ENCODE measurements at regions not wholly inside any gene's neighbourhood (a gene's known extent, or its start where the extent isn't known, plus 50 kb on each side); places are given as distances from the start of the nearest gene placed in this dataset.

DNA sequence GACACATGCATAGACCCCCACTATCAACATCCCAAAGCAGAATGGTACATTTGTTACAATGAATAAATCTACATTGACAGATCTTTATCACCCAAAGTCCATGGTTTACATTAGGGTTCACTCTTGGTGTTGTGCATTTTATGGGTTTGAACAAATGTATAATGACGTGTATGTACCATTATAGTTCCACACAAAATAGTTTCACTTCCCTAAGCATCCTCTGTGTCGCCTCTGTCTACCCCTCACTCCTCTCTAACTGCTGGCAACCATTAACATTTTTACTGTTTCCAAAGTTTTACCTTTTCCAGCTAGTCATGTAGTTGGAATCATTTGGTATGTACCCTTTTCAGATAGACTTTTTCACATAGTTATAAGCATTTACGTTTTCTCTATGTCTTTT is 69.5 kb upstream of the LMO3 start:
- TF ChIP-seq CTCF (IDR thresholded peaks at IDR 0.05; ENCODE audit: low read length) (no peak), EZH2 (IDR thresholded peaks at IDR 0.05; ENCODE audit: borderline replicate concordance, low read length) (no peak)
